ENCODE measurements at regions not wholly inside any gene's neighbourhood (a gene's known extent, or its start where the extent isn't known, plus 50 kb on each side); places are given as distances from the start of the nearest gene placed in this dataset.
"Not testable (repeated sequence)": the region's sequence is repeated elsewhere in the genome, so short reads cannot be mapped to it uniquely, and the experiment has no call there.

DNA sequence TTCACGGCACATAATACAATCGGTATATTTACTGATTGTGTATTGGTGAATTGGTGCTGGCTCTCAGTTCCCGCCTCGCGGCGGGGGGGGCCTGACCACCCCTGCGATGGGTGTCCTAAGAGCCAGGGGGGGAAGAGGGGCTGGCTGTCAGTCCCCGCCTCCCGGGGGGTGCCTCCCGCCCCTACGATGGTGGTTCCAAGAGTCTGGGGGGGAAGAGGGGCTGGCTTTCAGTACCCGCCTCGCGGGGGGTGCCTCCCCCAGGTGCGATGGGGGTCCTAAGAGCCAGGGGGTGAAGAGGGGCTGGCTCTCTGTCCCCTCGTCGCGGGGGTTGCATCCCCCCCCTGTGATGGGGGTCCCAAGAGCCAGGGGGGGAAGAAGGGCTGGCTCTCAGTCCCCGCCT lies 2321.8 kb upstream of the PCDH20 start:
- Mint-ChIP-seq H3K4me3 (ENCODE audit: unreplicated experiment) (no peak overlapping the region), H3K4me1 (ENCODE audit: low read depth) (no peaks in the 10 kb centered on the region), H3K9me3 (ENCODE audit: low read depth) (peaks cover 5% of the 10 kb centered on the region), H3K27ac (ENCODE audit: unreplicated experiment) (no peak overlapping the region), H3K36me3 (ENCODE audit: low read depth) (no peaks in the 10 kb centered on the region), H3K27me3 (ENCODE audit: low read depth) (no peaks in the 10 kb centered on the region)
- TF ChIP-seq, protein P1, sequence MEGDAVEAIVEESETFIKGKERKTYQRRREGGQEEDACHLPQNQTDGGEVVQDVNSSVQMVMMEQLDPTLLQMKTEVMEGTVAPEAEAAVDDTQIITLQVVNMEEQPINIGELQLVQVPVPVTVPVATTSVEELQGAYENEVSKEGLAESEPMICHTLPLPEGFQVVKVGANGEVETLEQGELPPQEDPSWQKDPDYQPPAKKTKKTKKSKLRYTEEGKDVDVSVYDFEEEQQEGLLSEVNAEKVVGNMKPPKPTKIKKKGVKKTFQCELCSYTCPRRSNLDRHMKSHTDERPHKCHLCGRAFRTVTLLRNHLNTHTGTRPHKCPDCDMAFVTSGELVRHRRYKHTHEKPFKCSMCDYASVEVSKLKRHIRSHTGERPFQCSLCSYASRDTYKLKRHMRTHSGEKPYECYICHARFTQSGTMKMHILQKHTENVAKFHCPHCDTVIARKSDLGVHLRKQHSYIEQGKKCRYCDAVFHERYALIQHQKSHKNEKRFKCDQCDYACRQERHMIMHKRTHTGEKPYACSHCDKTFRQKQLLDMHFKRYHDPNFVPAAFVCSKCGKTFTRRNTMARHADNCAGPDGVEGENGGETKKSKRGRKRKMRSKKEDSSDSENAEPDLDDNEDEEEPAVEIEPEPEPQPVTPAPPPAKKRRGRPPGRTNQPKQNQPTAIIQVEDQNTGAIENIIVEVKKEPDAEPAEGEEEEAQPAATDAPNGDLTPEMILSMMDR (IDR thresholded peaks at IDR 0.05), result no peak
- DNase-seq (ENCODE audit: low spot score), result peak; percentile 48

DNA sequence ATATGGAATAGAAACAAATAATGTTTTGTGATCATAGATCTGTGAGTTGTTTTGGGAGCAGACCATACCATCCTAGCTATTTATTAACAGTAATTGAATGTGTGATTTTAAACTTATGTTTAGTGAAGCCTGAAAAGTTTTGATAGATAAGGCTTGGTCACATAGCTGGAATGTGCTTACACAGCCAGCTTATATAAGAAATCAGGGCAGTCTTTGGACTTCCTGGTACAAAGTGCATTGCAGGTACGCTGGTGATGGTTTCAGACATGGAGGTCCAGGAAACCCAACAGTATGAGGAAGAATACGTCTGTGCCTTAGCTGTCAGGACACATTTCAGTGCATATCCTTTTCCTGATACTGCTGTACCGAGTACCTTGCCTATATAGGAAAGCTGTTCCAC lies 2316.2 kb upstream of the PCDH20 start:
- no peaks in the 10 kb centered on the region for H3K36me3 Mint-ChIP-seq (ENCODE audit: low read depth)
- H3K4me1 Mint-ChIP-seq (ENCODE audit: low read depth), result no peaks in the 10 kb centered on the region
- H3K27me3 Mint-ChIP-seq (ENCODE audit: low read depth), result no peaks in the 10 kb centered on the region
- no peak overlapping the region for H3K4me3 Mint-ChIP-seq (ENCODE audit: unreplicated experiment)
- TF ChIP-seq, protein P1 (IDR thresholded peaks at IDR 0.05), result no peak
- DNase-seq (ENCODE audit: low spot score), result no peak
- peaks cover 4% of the 10 kb centered on the region for H3K9me3 Mint-ChIP-seq (ENCODE audit: low read depth)
- no peak overlapping the region for H3K27ac Mint-ChIP-seq (ENCODE audit: unreplicated experiment)

- not testable (repeated sequence) for H3K9me3 Mint-ChIP-seq (ENCODE audit: low read depth); H3K4me3 Mint-ChIP-seq (ENCODE audit: unreplicated experiment); DNase-seq (ENCODE audit: low spot score); H3K27me3 Mint-ChIP-seq (ENCODE audit: low read depth); H3K27ac Mint-ChIP-seq (ENCODE audit: unreplicated experiment); H3K36me3 Mint-ChIP-seq (ENCODE audit: low read depth); H3K4me1 Mint-ChIP-seq (ENCODE audit: low read depth)
These were observed 2296.5 kb upstream of the PCDH20 start for GRCh38 chr13:63712159-63712558.

GRCh38 chr13:63706751-63707150 lies 2291.1 kb upstream of the PCDH20 start:
- Mint-ChIP-seq H3K4me1 (ENCODE audit: low read depth) (peaks cover 6% of the 10 kb centered on the region), H3K9me3 (ENCODE audit: low read depth) (no peaks in the 10 kb centered on the region), H3K36me3 (ENCODE audit: low read depth) (no peaks in the 10 kb centered on the region), H3K4me3 (ENCODE audit: unreplicated experiment) (no peak overlapping the region), H3K27ac (ENCODE audit: unreplicated experiment) (no peak overlapping the region), H3K27me3 (ENCODE audit: low read depth) (no peaks in the 10 kb centered on the region)
- TF ChIP-seq, protein P1 (IDR thresholded peaks at IDR 0.05), result no peak
- no peak for DNase-seq (ENCODE audit: low spot score)

GRCh38 chr13:63704521-63704920 lies 2288.9 kb upstream of the PCDH20 start:
- peaks cover 6% of the 10 kb centered on the region for H3K4me1 Mint-ChIP-seq (ENCODE audit: low read depth)
- H3K36me3 Mint-ChIP-seq (ENCODE audit: low read depth), result no peaks in the 10 kb centered on the region
- H3K9me3 Mint-ChIP-seq (ENCODE audit: low read depth), result no peaks in the 10 kb centered on the region
- TF ChIP-seq, protein P1 (IDR thresholded peaks at IDR 0.05), result no peak
- no peak for DNase-seq (ENCODE audit: low spot score)
- H3K4me3 Mint-ChIP-seq (ENCODE audit: unreplicated experiment), result no peak overlapping the region
- H3K27ac Mint-ChIP-seq (ENCODE audit: unreplicated experiment), result no peak overlapping the region
- H3K27me3 Mint-ChIP-seq (ENCODE audit: low read depth), result no peaks in the 10 kb centered on the region

DNA sequence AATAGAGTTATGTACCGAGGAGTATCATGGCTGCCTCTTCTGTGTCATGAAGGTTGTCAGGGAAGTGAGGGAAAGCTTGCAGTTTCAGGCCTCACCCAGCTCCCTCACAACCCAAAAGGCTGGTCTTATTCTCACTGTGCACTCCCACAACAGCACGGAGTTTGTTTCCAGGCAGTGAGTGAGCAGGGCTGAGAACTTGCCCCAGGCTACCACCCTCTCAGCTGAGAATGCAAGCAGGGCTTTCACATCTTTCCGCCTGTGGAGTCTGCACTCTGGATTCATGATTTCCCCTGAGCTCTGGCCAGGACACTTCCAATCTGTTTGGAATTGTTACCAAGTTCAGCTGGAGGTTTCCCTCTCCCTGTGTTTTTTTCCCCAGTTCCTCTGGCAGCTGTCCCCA lies 2284.7 kb upstream of the PCDH20 start:
- Mint-ChIP-seq H3K27ac (ENCODE audit: unreplicated experiment) (no peak overlapping the region), H3K9me3 (ENCODE audit: low read depth) (no peaks in the 10 kb centered on the region), H3K4me3 (ENCODE audit: unreplicated experiment) (no peak overlapping the region), H3K27me3 (ENCODE audit: low read depth) (no peaks in the 10 kb centered on the region), H3K36me3 (ENCODE audit: low read depth) (no peaks in the 10 kb centered on the region), H3K4me1 (ENCODE audit: low read depth) (peaks cover 13% of the 10 kb centered on the region)
- no peak for DNase-seq (ENCODE audit: low spot score)
- TF ChIP-seq, protein P1 (IDR thresholded peaks at IDR 0.05), result no peak
